ENCODE measurements at regions not wholly inside any gene's neighbourhood (a gene's known extent, or its start where the extent isn't known, plus 50 kb on each side); places are given as distances from the start of the nearest gene placed in this dataset.

GRCh38 chr13:33940898-33941297 is 122.9 kb downstream of the RFC3 start:
- H3K4me3 ChIP-seq (ENCODE audit: low read depth, low read length) = no peak overlapping the region
- TF ChIP-seq CTCF (IDR thresholded peaks at IDR 0.05; ENCODE audit: low read depth, low read length) = no peak

GRCh38 chr13:33945477-33945876 is 127.5 kb downstream of the RFC3 start:
- TF ChIP-seq CTCF (IDR thresholded peaks at IDR 0.05; ENCODE audit: low read depth, low read length) = no peak
- H3K4me3 ChIP-seq (ENCODE audit: low read depth, low read length) = no peak overlapping the region

- H3K4me3 ChIP-seq (ENCODE audit: low read depth, low read length) = no peak overlapping the region
- no peak for TF ChIP-seq CTCF (IDR thresholded peaks at IDR 0.05; ENCODE audit: low read depth, low read length)
These were observed 135.3 kb downstream of the RFC3 start for GRCh38 chr13:33953203-33953602.

GRCh38 chr13:33953781-33954180 is 135.8 kb downstream of the RFC3 start:
- no peak overlapping the region for H3K4me3 ChIP-seq (ENCODE audit: low read depth, low read length)
- TF ChIP-seq CTCF (IDR thresholded peaks at IDR 0.05; ENCODE audit: low read depth, low read length) = no peak

GRCh38 chr13:33956346-33956745 is 138.4 kb downstream of the RFC3 start:
- no peak overlapping the region for H3K4me3 ChIP-seq (ENCODE audit: low read depth, low read length)
- TF ChIP-seq CTCF (IDR thresholded peaks at IDR 0.05; ENCODE audit: low read depth, low read length) = no peak

- no peak for TF ChIP-seq CTCF (IDR thresholded peaks at IDR 0.05; ENCODE audit: low read depth, low read length)
- H3K4me3 ChIP-seq (ENCODE audit: low read depth, low read length) = no peak overlapping the region
These were observed 139.6 kb downstream of the RFC3 start for GRCh38 chr13:33957497-33957905.

GRCh38 chr13:33958964-33959363 is 141.0 kb downstream of the RFC3 start:
- no peak for TF ChIP-seq CTCF (IDR thresholded peaks at IDR 0.05; ENCODE audit: low read depth, low read length)
- H3K4me3 ChIP-seq (ENCODE audit: low read depth, low read length) = no peak overlapping the region

Measured in WI38 (cell line).